COLO668 (cell line): ENCODE measurements at regions not wholly inside any gene's neighbourhood (a gene's known extent, or its start where the extent isn't known, plus 50 kb on each side); places are given as distances from the start of the nearest gene placed in this dataset.
A peak's percentile ranks its signal among the peaks of the same experiment; 100 is the strongest.

ENCODE experiments used
- DNase-seq: peaks from one replicate; lab custom pipeline; 2025; ENCODE audit not compliant: unreplicated experiment; lab: John Stamatoyannopoulos, UW

- DNase-seq: no peak
These were observed 97.2 kb upstream of the TMCO5A start for GRCh38 chr15:37837276-37837675.

GRCh38 chr15:37847776-37848175 lies 86.7 kb upstream of the TMCO5A start:
- DNase-seq: no peak

- DNase-seq: no peak
These were observed 78.3 kb upstream of the TMCO5A start for GRCh38 chr15:37856109-37856508.

GRCh38 chr15:37860896-37861295 lies 73.5 kb upstream of the TMCO5A start:
- DNase-seq: no peak

GRCh38 chr15:37865687-37866086 lies 68.8 kb upstream of the TMCO5A start:
- no peak for DNase-seq

GRCh38 chr15:37870711-37871110 lies 63.7 kb upstream of the TMCO5A start:
- no peak for DNase-seq

- DNase-seq: peak; percentile 39
These were observed 61.8 kb upstream of the TMCO5A start for GRCh38 chr15:37872661-37873060.

- no peak for DNase-seq
These were observed 61.1 kb upstream of the TMCO5A start for GRCh38 chr15:37873336-37873735.

- DNase-seq: no peak
These were observed 57.5 kb upstream of the TMCO5A start for GRCh38 chr15:37876900-37877299.

- DNase-seq: no peak
These were observed 56.3 kb upstream of the TMCO5A start for GRCh38 chr15:37877851-37878741.

GRCh38 chr15:37880009-37880834 lies 54.2 kb upstream of the TMCO5A start:
- peak; percentile 19 for DNase-seq

- no peak for DNase-seq
These were observed 53.6 kb upstream of the TMCO5A start for GRCh38 chr15:37880835-37881153.

GRCh38 chr15:37881237-37882013 lies 53.0 kb upstream of the TMCO5A start:
- DNase-seq: no peak

GRCh38 chr15:37882640-37883039 lies 51.8 kb upstream of the TMCO5A start:
- DNase-seq: no peak
